Stimulated activated CD4-positive, alpha-beta T cell treated with anti-CD3 and anti-CD28 coated beads, TNF-alpha, amount 100 ng/mL, for 4 hours (primary cell): ENCODE measurements at regions not wholly inside any gene's neighbourhood (a gene's known extent, or its start where the extent isn't known, plus 50 kb on each side); places are given as distances from the start of the nearest gene placed in this dataset.

ENCODE experiments used
- DNase-seq, 3 experiments: peaks; one replicate each; pipeline ENCODE4 v3.0.0-alpha.2; 2020; ENCODE audit warnings: low read depth in 3 of 3

DNA sequence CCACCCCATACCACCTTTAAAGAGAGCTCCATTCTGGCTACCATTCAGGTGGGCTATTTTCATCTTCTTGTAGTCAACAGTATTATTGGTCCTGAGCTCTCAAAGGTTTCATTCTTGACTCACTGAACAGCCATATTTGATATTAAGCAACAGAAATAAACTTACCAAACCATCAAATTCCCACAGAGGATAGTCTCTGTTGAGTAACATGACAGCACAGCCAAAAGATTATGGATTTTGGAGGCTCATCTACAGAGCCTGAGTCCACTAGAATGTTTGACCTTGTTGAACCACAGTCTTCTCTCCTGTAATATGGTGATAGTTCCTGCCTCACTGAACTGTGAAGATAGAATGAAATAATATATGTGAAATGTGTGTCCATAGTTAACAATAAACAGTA lies 276.3 kb upstream of the LDB2 start:
- DNase-seq = no peak

GRCh38 chr4:17173300-17173699 lies 274.9 kb upstream of the LDB2 start:
- DNase-seq = no peak

DNA sequence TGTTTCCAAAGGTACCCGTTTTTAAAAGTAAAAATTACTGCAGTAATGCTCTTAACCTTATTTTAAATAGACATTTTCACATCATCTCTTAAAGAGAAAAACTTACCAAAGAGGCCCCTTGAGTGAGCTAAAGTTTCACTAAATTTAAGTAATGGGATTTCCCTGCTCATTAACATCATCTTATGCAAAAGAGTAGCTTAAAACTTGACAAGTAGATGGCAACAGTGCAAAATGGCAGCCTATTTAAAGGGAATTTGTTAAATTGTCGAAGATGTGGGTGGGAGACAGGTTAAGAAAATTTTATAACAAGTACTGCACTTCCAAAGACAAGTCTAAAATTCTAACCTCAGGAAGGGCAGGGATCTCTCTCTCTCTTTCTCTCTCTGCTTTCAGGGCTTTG lies 271.7 kb upstream of the LDB2 start:
- DNase-seq = no peak

DNA sequence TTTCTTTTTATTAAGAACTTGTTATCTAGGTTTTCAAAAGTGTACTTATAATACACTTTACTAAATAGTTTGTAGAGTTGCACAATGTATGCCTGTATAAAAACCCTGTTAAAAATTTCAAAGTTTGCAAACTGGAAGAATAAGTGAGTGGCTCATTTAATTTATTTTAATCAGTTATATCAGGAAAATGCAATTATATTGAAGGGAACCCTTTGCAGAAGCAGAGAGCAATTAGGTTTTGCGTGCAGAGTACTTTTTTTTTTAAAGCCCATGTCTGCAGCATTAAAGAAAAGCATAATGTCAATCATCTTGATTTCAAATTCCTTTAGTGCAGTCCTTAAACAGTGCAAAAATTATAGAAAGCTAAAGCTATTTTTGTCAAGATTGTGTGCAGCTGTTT lies 271.3 kb upstream of the LDB2 start:
- no peak for DNase-seq

DNA sequence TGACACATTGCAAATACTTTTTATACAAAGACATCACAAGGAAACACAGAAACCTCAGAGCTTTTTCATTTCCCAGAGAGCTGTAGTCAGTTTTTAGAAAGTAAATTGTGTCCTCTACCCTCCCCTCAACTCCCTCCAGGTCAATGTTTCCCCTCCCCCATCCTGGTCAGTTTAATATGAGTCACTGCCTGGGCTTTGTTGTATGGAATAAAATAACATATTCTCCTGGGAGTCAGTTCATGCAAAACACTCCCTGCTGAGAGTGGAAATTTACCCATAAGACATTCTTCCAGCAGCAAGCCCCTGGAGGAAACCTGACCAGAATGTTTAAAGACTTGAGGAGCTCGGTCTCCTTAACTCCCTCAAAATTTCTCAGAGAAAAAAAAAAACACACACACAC lies 270.1 kb upstream of the LDB2 start:
- DNase-seq = no peak

DNA sequence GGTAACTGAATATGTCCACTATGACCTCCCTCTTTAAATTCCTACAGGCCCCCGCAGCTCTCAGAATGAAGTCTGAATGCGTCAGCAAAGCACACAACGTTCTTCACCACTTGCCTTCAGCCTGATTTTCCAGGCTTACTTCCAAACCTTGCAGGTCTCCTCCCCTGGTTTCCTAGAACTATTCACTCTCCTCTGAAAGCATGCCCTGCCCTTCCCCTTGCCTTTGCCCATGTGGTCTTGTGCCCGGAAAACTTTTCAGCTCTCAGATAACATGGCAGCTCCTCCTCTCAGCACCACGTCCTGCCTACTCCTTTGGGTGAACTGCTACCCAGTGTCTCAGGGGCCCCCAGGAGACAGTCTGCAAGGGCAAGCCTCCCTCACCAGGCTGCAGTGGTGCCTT lies 268.5 kb upstream of the LDB2 start:
- DNase-seq = no peak

DNA sequence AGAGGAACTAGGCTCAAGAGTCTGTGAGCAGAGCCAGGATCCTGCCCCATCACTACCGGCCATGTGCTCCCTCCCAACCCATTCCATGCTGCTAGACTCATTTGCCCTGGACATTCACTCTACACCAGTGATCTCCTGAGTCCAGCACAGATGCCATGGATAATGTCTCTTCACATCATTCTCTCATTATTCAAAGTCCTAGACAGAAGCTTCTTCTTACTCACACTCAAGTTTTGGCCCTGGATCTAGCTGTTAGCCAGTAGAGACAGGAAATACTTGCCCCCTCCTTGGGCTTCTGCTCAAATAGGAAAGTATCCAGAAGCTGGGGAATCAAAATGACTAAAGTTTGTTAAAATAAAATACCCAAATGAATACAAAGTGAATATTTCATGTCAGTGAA lies 266.8 kb upstream of the LDB2 start:
- no peak for DNase-seq

DNA sequence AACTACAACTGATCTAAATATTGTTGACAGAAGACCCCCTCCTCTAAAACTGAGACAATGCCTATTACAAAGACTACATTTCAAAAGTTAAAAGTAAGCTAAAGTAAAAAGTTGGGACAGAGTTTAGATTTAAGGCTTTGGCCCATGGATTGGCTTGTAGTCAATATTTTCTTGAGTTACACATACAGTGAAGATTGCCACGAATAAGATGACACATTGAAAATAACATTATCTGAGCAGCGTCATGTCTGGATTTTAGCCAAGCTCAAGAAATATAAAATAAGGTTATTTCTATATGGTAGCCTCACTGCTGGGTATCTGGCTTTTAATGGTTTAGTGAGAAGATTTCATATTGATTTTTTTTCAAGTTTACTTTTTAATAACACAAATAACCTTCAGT lies 266.2 kb upstream of the LDB2 start:
- DNase-seq = no peak

DNA sequence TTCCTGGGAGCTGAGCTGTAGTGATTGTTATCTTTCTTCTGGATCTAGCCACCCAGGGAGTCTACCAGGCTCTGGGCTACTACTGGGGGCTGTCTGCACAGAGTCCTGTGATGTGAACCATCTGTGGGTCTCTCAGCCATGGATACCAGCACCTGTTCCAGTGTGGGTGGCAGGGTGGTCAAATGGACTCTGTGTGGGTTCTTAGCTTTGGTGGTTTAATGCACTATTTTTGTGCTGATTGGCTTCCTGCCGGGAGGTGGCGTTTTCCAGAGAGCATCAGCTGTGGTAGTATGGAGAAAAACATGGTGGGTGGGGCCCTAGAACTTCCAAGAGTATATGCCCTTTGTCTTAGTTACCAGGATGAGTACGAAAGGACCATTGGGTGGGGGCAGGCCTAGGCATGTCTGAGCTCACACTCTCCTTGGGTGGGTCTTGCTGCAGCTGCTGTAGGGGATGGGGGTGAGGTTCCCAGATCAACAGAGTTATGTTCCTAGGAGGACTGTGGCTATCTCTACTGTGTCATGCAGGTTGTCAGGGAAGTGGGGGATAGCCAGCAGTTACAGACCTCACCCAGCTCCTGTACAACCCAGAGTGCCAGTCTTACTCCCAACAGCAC lies 264.8 kb upstream of the LDB2 start:
- DNase-seq = no peak

DNA sequence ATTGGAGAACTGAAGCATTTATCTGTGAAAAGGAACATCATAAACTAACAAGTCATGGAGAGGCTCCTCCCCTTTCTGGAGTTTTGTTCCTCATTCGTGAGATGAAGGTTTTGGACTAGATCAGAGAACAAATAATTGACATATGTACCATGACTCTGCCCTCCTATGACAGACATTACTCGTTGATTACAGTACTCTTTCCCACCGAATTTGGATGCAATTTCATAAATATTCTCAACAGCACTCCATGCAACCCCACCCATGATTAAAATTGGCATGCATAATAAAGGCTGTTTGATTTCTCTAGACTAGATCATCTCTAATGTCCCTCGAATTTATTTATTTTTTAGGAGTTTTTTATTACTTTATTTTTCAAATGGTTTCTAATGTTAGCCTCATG lies 258.9 kb upstream of the LDB2 start:
- no peak for DNase-seq

GRCh38 chr4:17155486-17155885 lies 257.0 kb upstream of the LDB2 start:
- no peak for DNase-seq

DNA sequence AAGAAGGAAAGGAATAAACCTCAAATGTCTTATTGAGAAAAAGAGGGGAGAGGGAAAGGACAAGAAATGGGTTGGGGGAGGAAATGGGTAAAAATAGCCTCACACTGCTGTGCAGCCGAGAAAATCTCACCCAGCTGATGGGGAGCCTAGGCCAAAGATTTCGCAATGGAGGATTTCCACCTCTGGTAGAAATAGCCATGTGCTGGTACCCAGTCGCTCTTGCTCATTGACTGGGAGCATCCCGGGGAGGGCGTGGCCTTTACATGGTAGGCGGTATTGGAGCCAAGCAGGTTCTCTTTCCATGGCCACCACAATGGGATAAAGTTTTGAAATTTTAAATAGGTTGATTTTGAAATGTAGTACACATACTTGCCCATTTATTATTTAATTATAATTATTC lies 255.1 kb upstream of the LDB2 start:
- no peak for DNase-seq

- no peak for DNase-seq
Observed at GRCh38 chr4:17152941-17153540, 254.6 kb upstream of the LDB2 start.

DNA sequence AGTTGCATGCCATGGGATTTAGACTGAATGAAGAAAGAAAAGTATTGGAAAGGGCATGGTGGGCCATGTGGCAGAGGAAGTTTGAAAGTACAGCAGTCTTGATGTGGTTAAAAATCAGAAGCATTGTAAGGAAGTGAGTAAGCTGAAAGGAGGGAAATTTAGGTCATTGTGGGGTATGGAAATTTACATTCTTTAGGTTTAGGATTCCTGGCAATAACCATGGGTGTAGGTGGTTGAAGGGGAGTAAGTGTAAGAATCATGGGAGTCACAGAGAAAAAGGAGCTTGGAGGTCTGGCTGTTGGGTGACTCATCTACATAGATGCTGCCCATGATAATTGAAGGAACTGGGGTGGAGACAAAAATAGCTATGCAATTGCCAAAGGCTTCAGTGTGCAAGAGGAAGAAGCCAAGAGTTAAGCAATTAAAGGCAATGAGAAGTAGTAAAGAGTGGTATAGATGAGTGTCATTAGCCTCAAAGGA lies 243.8 kb upstream of the LDB2 start:
- no peak for DNase-seq

DNA sequence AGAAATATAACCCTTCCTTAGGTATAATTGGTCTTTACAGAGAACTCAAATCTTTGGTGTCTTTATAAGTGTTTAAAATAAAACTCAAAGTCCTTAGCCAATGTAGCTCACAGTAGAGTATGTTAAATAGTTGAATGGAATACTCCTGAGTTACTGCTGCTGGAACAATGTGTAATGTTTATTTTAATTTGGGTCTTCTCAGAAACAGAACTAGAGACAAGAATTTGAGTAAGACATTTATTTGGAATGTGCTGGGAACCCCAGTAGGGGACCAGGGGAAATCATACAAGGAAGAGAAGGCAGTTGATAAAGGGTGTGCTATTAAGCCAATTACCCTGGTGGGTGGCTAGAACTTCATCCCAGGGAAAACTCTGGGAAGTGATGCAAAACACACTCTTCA lies 240.4 kb upstream of the LDB2 start:
- DNase-seq = no peak

DNA sequence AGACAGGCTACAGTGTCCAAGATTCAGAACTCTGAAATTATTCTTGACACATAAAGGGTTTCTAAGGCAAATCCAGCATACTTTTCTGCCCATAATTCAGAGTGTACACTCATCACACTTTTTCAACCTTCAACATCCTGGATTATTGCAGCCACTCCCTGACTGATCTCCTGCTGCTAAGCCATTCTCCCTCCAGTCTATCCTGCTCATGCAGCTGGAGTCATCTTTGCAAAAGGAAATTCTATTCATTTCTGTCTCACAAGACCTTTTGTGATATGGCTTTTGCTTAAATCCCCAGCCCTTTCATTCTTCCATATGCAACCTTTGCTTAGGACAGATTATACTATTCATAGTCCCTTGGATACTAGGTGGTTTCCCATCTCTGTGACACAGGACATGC lies 236.1 kb upstream of the LDB2 start:
- no peak for DNase-seq

DNA sequence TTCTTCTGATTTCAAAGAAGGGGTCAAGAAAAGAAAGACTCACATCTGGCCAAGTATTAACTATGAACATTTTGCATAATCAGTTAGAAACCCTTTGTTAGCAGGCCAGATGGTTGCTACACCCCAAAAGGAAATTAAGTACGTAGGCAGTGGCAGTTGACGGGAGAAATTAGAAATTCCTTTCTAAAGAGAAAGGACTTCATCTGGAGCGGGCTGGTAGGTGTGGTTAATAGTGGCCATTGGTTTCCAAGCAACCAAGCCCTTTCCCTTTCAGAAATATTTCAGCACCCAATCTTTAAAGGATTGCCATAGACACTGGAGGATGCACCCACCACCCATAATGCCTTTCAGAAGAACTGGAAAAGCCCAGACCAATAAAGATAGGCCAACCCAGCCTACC lies 235.7 kb upstream of the LDB2 start:
- DNase-seq = no peak

- DNase-seq = no peak
Observed at GRCh38 chr4:17132226-17132625, 233.8 kb upstream of the LDB2 start.

GRCh38 chr4:17128268-17128667 lies 229.8 kb upstream of the LDB2 start:
- no peak for DNase-seq

- DNase-seq = no peak
Observed at GRCh38 chr4:17126321-17126966, 228.0 kb upstream of the LDB2 start.

GRCh38 chr4:17124767-17125166 lies 226.3 kb upstream of the LDB2 start:
- DNase-seq = no peak

DNA sequence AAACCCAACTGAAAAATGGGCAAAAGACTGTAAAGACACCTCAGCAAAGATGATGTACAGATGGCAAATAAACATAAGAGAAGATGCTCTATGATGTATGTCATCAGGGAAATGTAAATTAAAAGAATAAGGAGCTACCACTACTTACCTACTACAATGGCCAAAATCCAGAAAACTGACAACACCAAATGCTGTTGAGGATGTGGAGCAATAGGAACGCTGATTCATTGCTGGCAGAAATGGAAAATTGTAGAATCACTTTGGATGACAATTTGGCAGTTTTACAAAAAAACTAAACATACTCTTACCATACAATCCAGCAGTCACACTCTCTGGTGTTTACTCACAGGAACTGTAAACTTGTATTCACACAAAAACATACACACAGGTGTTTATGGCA lies 222.3 kb upstream of the LDB2 start:
- DNase-seq = no peak

- DNase-seq = no peak
Observed at GRCh38 chr4:17117746-17118145, 219.3 kb upstream of the LDB2 start.

DNA sequence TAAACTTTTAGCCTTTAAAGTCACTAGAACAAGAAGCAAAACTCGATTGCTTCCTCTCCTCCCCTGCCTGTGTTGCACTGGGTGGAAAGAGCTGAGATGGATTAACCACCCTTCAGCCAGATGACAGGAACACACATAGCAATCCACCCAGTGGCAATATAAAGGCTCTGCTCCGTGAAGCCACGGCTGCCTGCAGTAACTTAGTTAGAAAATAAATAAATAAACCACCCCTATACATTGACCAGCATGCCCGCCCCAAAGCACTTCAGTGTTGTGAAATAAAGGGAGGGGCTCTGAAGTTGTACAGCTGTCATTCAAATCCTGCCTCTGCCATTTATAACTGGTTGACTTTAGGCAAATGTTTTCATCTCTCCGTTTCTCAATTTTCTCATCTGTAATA lies 217.1 kb upstream of the LDB2 start:
- no peak for DNase-seq
